NCI-H1105 treated with DMSO at 0.1 percent for 48 hours (cell line): ENCODE measurements at regions not wholly inside any gene's neighbourhood (a gene's known extent, or its start where the extent isn't known, plus 50 kb on each side); places are given as distances from the start of the nearest gene placed in this dataset.

Experiments
- DNase-seq: peaks from one replicate; lab custom pipeline; 2025; lab: John Stamatoyannopoulos, UW

- no peak for DNase-seq
Observed at GRCh38 chr2:5955921-5956320, 263.7 kb downstream of the SOX11 start.

GRCh38 chr2:5959836-5960820 is 267.9 kb downstream of the SOX11 start:
- no peak for DNase-seq

GRCh38 chr2:5967506-5967905 is 275.3 kb downstream of the SOX11 start:
- DNase-seq, result no peak

GRCh38 chr2:5969303-5969702 is 277.1 kb downstream of the SOX11 start:
- DNase-seq, result no peak

GRCh38 chr2:5970347-5970746 is 278.2 kb downstream of the SOX11 start:
- DNase-seq, result no peak

- DNase-seq, result no peak
Observed at GRCh38 chr2:5974477-5974876, 282.3 kb downstream of the SOX11 start.

- no peak for DNase-seq
Observed at GRCh38 chr2:5975401-5975800, 283.2 kb downstream of the SOX11 start.

- no peak for DNase-seq
Observed at GRCh38 chr2:5976531-5977065, 284.4 kb downstream of the SOX11 start.

- DNase-seq, result no peak
Observed at GRCh38 chr2:5977477-5977876, 285.3 kb downstream of the SOX11 start.

- DNase-seq, result no peak
Observed at GRCh38 chr2:5978131-5978751, 286.1 kb downstream of the SOX11 start.

GRCh38 chr2:5980450-5981190 is 288.4 kb downstream of the SOX11 start:
- DNase-seq, result no peak

- no peak for DNase-seq
Observed at GRCh38 chr2:5982193-5982902, 290.2 kb downstream of the SOX11 start.

GRCh38 chr2:5982903-5983265 is 290.7 kb downstream of the SOX11 start:
- DNase-seq, result no peak

GRCh38 chr2:5983511-5984272 is 291.5 kb downstream of the SOX11 start:
- DNase-seq, result no peak

GRCh38 chr2:5984273-5984655 is 292.1 kb downstream of the SOX11 start:
- no peak for DNase-seq

- DNase-seq, result no peak
Observed at GRCh38 chr2:5984946-5985345, 292.8 kb downstream of the SOX11 start.

GRCh38 chr2:5985536-5986385 is 293.6 kb downstream of the SOX11 start:
- no peak for DNase-seq

GRCh38 chr2:5986801-5987787 is 294.9 kb downstream of the SOX11 start:
- DNase-seq, result no peak

- DNase-seq, result no peak
Observed at GRCh38 chr2:5988120-5988519, 295.9 kb downstream of the SOX11 start.
